ENCODE measurements at regions not wholly inside any gene's neighbourhood (a gene's known extent, or its start where the extent isn't known, plus 50 kb on each side); places are given as distances from the start of the nearest gene placed in this dataset.

DNA sequence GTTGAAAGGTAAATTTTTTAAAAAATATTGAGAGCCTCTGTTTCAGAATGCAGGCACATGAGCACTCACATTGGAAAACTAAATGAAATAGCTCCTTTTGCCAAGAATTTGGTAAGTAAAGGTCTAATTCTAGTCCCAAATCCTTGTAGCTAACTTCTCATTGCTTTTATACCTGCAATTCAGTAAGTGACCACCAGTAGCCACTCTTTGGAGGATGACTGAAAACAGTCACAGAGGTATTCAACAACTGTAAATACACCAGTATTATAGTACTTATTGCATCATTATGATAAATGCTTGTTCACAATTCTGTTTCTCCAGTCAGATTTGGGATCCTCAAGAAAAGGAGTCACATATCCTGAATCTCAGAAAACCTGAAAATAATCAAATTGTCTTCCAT is 562.4 kb upstream of the CDH11 start:
- Histone ChIP-seq H3K27ac (ENCODE audit: low read length in 2 of 2) (no peak overlapping the region), H3K79me2 (ENCODE audit: control insufficient read depth, insufficient read depth, low read length) (no peaks in the 10 kb centered on the region), H4K20me1 (ENCODE audit: control insufficient read depth, insufficient read depth, low read length, poor library complexity, severe bottlenecking) (no peaks in the 10 kb centered on the region), H3K36me3 (replicated peaks in 1 of 2; ENCODE audit: control extremely low read depth in 1 of 2, control insufficient read depth in 1 of 2, extremely low read depth in 1 of 2, insufficient read depth in 2 of 2, low read length in 1 of 2) (no peaks in the 10 kb centered on the region), H3K4me3 (ENCODE audit: control extremely low read depth in 1 of 5, extremely low read depth in 1 of 5, insufficient read depth in 1 of 5, low read depth in 2 of 5, low read length in 4 of 5) (no peak overlapping the region), H3K4me1 (ENCODE audit: control insufficient read depth in 2 of 2, insufficient read depth in 2 of 2, low read length in 2 of 2) (no peaks in the 10 kb centered on the region), H3K4me2 (replicated peaks; ENCODE audit: low read depth, low read length, poor library complexity, severe bottlenecking) (no peak overlapping the region), H2AFZ (ENCODE audit: insufficient read depth, low read depth, low read length, poor library complexity, severe bottlenecking) (no peak overlapping the region), H3K27me3 (replicated peaks in 1 of 4; ENCODE audit: control extremely low read depth in 1 of 4, control insufficient read depth in 3 of 4, insufficient read depth in 4 of 4, low read length in 3 of 4) (peaks cover 0 to 5% (median 0%) of the 10 kb centered on the region in 4 experiments), H3K9me3 (ENCODE audit: control extremely low read depth in 1 of 3, control insufficient read depth in 2 of 3, insufficient read depth in 1 of 3, low read length in 2 of 3) (peaks cover 0 to 5% (median 4%) of the 10 kb centered on the region in 3 donors), H3K9ac (ENCODE audit: low read length) (no peak overlapping the region)
- H3K27ac Mint-ChIP-seq, result no peak overlapping the region
- POLR2A ChIA-PET, result no interaction called here
- peaks cover 3% of the 10 kb centered on the region for H3K9me3 Mint-ChIP-seq (ENCODE audit: insufficient read depth)
- TF ChIP-seq, protein P1, sequence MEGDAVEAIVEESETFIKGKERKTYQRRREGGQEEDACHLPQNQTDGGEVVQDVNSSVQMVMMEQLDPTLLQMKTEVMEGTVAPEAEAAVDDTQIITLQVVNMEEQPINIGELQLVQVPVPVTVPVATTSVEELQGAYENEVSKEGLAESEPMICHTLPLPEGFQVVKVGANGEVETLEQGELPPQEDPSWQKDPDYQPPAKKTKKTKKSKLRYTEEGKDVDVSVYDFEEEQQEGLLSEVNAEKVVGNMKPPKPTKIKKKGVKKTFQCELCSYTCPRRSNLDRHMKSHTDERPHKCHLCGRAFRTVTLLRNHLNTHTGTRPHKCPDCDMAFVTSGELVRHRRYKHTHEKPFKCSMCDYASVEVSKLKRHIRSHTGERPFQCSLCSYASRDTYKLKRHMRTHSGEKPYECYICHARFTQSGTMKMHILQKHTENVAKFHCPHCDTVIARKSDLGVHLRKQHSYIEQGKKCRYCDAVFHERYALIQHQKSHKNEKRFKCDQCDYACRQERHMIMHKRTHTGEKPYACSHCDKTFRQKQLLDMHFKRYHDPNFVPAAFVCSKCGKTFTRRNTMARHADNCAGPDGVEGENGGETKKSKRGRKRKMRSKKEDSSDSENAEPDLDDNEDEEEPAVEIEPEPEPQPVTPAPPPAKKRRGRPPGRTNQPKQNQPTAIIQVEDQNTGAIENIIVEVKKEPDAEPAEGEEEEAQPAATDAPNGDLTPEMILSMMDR (IDR thresholded peaks at IDR 0.05), result no peak
- TF ChIP-seq EZH2 (IDR thresholded peaks at IDR 0.05; ENCODE audit: borderline replicate concordance, insufficient read depth, low read depth, low read length, poor library complexity, severe bottlenecking), result no peak
- no peak for ATAC-seq (ENCODE audit: low read depth)
- no peak for DNase-seq
- no peaks in the 10 kb centered on the region for H3K4me1 Mint-ChIP-seq
- CTCF ChIA-PET, result no interaction called here
- no peak overlapping the region for H3K4me3 Mint-ChIP-seq
- no peaks in the 10 kb centered on the region for H3K27me3 Mint-ChIP-seq
- intact Hi-C loops (cut with micrococcal nuclease), result no loop called here

DNA sequence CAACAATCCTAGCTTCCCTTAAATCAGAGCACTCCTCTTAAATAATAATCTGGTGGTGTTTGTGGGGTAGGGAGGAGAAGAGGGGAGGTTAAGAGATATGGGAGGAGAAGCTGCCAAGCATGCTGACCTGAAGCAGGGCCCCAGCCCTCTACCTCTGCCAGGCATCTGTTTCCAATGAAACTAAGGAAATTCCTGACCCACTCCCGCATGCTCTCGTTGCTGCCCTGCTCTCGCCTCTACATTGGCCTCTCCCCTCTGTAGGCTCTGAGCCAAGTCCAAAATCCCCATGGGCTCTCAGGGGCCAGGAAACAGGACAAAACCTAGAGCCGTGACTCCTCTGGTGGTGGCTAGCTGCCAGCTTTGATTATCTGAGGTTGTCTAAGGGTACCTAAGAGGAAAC is 559.5 kb upstream of the CDH11 start:
- WGBS (ENCODE audit: insufficient coverage), result 93% methylated on average over 4 of the region's 4 CpGs
- no peaks in the 10 kb centered on the region for H3K79me2 ChIP-seq (ENCODE audit: control insufficient read depth, insufficient read depth, low read length)
- TF ChIP-seq, protein P1 (IDR thresholded peaks at IDR 0.05), result no peak
- TF ChIP-seq EZH2 (IDR thresholded peaks at IDR 0.05; ENCODE audit: borderline replicate concordance, insufficient read depth, low read depth, low read length, poor library complexity, severe bottlenecking), result no peak
- H3K4me3 ChIP-seq (ENCODE audit: control extremely low read depth in 1 of 5, extremely low read depth in 1 of 5, insufficient read depth in 1 of 5, low read depth in 2 of 5, low read length in 4 of 5), result no peak overlapping the region
- ATAC-seq (ENCODE audit: low read depth) (no peak), DNase-seq (no peak)
- no peaks in the 10 kb centered on the region for H3K4me1 ChIP-seq (ENCODE audit: control insufficient read depth in 2 of 2, insufficient read depth in 2 of 2, low read length in 2 of 2)
- H3K27ac Mint-ChIP-seq, result no peak overlapping the region
- intact Hi-C loops (cut with micrococcal nuclease), result no loop called here
- H3K4me3 Mint-ChIP-seq, result no peak overlapping the region
- H2AFZ ChIP-seq (ENCODE audit: insufficient read depth, low read depth, low read length, poor library complexity, severe bottlenecking), result no peak overlapping the region
- H3K4me2 ChIP-seq (replicated peaks; ENCODE audit: low read depth, low read length, poor library complexity, severe bottlenecking), result no peak overlapping the region
- H4K20me1 ChIP-seq (ENCODE audit: control insufficient read depth, insufficient read depth, low read length, poor library complexity, severe bottlenecking), result no peaks in the 10 kb centered on the region
- H3K9ac ChIP-seq (ENCODE audit: low read length), result no peak overlapping the region
- no peaks in the 10 kb centered on the region for H3K4me1 Mint-ChIP-seq
- H3K27me3 Mint-ChIP-seq, result no peaks in the 10 kb centered on the region
- no peaks in the 10 kb centered on the region for H3K36me3 ChIP-seq (replicated peaks in 1 of 2; ENCODE audit: control extremely low read depth in 1 of 2, control insufficient read depth in 1 of 2, extremely low read depth in 1 of 2, insufficient read depth in 2 of 2, low read length in 1 of 2)
- H3K9me3 Mint-ChIP-seq (ENCODE audit: insufficient read depth), result peaks cover 3% of the 10 kb centered on the region
- peaks cover 0 to 5% (median 4%) of the 10 kb centered on the region in 3 donors for H3K9me3 ChIP-seq (ENCODE audit: control extremely low read depth in 1 of 3, control insufficient read depth in 2 of 3, insufficient read depth in 1 of 3, low read length in 2 of 3)
- POLR2A ChIA-PET, result no interaction called here
- no peak overlapping the region for H3K27ac ChIP-seq (ENCODE audit: low read length in 2 of 2)
- CTCF ChIA-PET, result no interaction called here
- H3K27me3 ChIP-seq (replicated peaks in 1 of 4; ENCODE audit: control extremely low read depth in 1 of 4, control insufficient read depth in 3 of 4, insufficient read depth in 4 of 4, low read length in 3 of 4), result no peaks in the 10 kb centered on the region
